Tibial nerve (tissue), 4 donors: ENCODE measurements at regions not wholly inside any gene's neighbourhood (a gene's known extent, or its start where the extent isn't known, plus 50 kb on each side); places are given as distances from the start of the nearest gene placed in this dataset.

Experiments
- DNase-seq, 2 donors: peaks; one replicate each; pipeline ENCODE4 v3.0.0-alpha.2; 2019; ENCODE audit warnings: low spot score in 2 of 2
- H3K27ac ChIP-seq, 4 donors: fragments of 200-600 bp; sonication (generic) in 3 of 4; one replicate each; pipeline ENCODE4 v1.5.1; 2017 to 2019; ENCODE audit warnings: mild to moderate bottlenecking in 1 of 4
- H3K27me3 ChIP-seq, 2 donors: fragments of 200-600 bp; sonication (generic) in 1 of 2; one replicate each; pipeline versions ENCODE4 v1.5.1 to v1.6.0; 2017 to 2019
- H3K36me3 ChIP-seq, 3 donors: fragments of 200-600 bp; sonication (generic); one replicate each; pipeline ENCODE4 v1.5.1; 2018 to 2019
- H3K4me1 ChIP-seq, 4 donors: fragments of 200-600 bp; sonication (generic) in 3 of 4; one replicate each; pipeline ENCODE4 v1.5.1; 2017 to 2019
- H3K4me3 ChIP-seq, 4 donors: fragments of 200-600 bp; sonication (generic) in 3 of 4; one replicate each; pipeline ENCODE4 v1.5.1; 2017 to 2019; ENCODE audit warnings: mild to moderate bottlenecking in 1 of 4, moderate library complexity in 1 of 4
- H3K9me3 ChIP-seq, 4 donors: fragments of 200-600 bp; sonication (generic) in 3 of 4; one replicate each; pipeline ENCODE4 v1.5.1; 2017 to 2019
- CTCF ChIP-seq, 5 experiments: fragments of 200-600 bp in 3 of 5; fragments of 450-650 bp in 2 of 5; sonication (generic) in 3 of 5; IDR thresholded peaks; one replicate each; pipeline ENCODE4 v1.5.1; 2016 to 2019; ENCODE audit warnings: antibody characterized with exemption in 5 of 5, mild to moderate bottlenecking in 3 of 5, moderate library complexity in 2 of 5
- EP300 ChIP-seq, 2 donors: sonication (generic); formaldehyde crosslinking; IDR thresholded peaks; one replicate each; pipeline ENCODE4 v1.6.1; 2017; ENCODE audit warnings: antibody characterized with exemption in 2 of 2, mild to moderate bottlenecking in 1 of 2
- POLR2A ChIP-seq, 2 donors: fragments of 450-650 bp; IDR thresholded peaks; one replicate each; pipeline ENCODE4 v1.6.1; 2017; ENCODE audit warnings: antibody characterized with exemption in 2 of 2, mild to moderate bottlenecking in 2 of 2, moderate library complexity in 2 of 2
- WGBS, 2 donors: methylation state at CpG; one replicate each; pipeline ENCODE4 v1.1.5; 2018; 5-methylcytosine and 5-hydroxymethylcytosine counted together

GRCh38 chr16:59193637-59194036 lies 459.5 kb upstream of the GOT2 start:
- H3K27me3 ChIP-seq, result no peaks in the 10 kb centered on the region
- no peaks in the 10 kb centered on the region for H3K4me1 ChIP-seq
- no peak overlapping the region for H3K4me3 ChIP-seq
- no peaks in the 10 kb centered on the region for H3K9me3 ChIP-seq
- no peak overlapping the region for H3K27ac ChIP-seq
- TF ChIP-seq POLR2A (IDR thresholded peaks at IDR 0.05) (no peak), EP300 (IDR thresholded peaks at IDR 0.05) (no peak), CTCF (IDR thresholded peaks at IDR 0.05) (no peak)
- no peak for DNase-seq
- WGBS, 2 donors, result 80 to 92% methylated on average over 2 of the region's 2 CpGs
- no peaks in the 10 kb centered on the region for H3K36me3 ChIP-seq

- no peaks in the 10 kb centered on the region for H3K9me3 ChIP-seq
- H3K27ac ChIP-seq, result no peak overlapping the region
- H3K27me3 ChIP-seq, result no peaks in the 10 kb centered on the region
- 33 to 44% methylated on average over 6 of the region's 6 CpGs for WGBS, 2 donors
- DNase-seq, result peak in 1 of 2 donors; percentile 35
- no peaks in the 10 kb centered on the region for H3K36me3 ChIP-seq
- TF ChIP-seq POLR2A (IDR thresholded peaks at IDR 0.05) (no peak), CTCF (IDR thresholded peaks at IDR 0.05) (peak in 1 of 5 experiments; percentile 33)
- H3K4me1 ChIP-seq, result no peaks in the 10 kb centered on the region
- no peak overlapping the region for H3K4me3 ChIP-seq
Measured at GRCh38 chr16:59192551-59193199, 458.6 kb upstream of the GOT2 start.

- H3K4me1 ChIP-seq, result no peaks in the 10 kb centered on the region
- H3K9me3 ChIP-seq, result no peaks in the 10 kb centered on the region
- no peaks in the 10 kb centered on the region for H3K36me3 ChIP-seq
- no peak overlapping the region for H3K27ac ChIP-seq
- H3K27me3 ChIP-seq, result no peaks in the 10 kb centered on the region
- no peak overlapping the region for H3K4me3 ChIP-seq
- DNase-seq, result no peak
- TF ChIP-seq POLR2A (IDR thresholded peaks at IDR 0.05) (no peak), CTCF (IDR thresholded peaks at IDR 0.05) (no peak), EP300 (IDR thresholded peaks at IDR 0.05) (no peak)
Measured at GRCh38 chr16:59190731-59191130, 456.6 kb upstream of the GOT2 start.

GRCh38 chr16:59188029-59188428 lies 453.9 kb upstream of the GOT2 start:
- Histone ChIP-seq H3K36me3 (no peaks in the 10 kb centered on the region), H3K27me3 (no peaks in the 10 kb centered on the region), H3K4me3 (no peak overlapping the region), H3K9me3 (no peaks in the 10 kb centered on the region), H3K27ac (no peak overlapping the region), H3K4me1 (no peaks in the 10 kb centered on the region)
- TF ChIP-seq CTCF (IDR thresholded peaks at IDR 0.05) (no peak), POLR2A (IDR thresholded peaks at IDR 0.05) (no peak), EP300 (IDR thresholded peaks at IDR 0.05) (no peak)
- DNase-seq, result no peak
- WGBS, 2 donors, result 76 to 85% methylated on average over 3 of the region's 3 CpGs

- WGBS, 2 donors, result 95 to 96% methylated on average over 8 of the region's 9 CpGs
- no peak for TF ChIP-seq EP300 (IDR thresholded peaks at IDR 0.05)
- no peak overlapping the region for H3K4me3 ChIP-seq
- no peak for DNase-seq
- no peaks in the 10 kb centered on the region for H3K4me1 ChIP-seq
- no peaks in the 10 kb centered on the region for H3K9me3 ChIP-seq
- no peak overlapping the region for H3K27ac ChIP-seq
- no peaks in the 10 kb centered on the region for H3K27me3 ChIP-seq
- no peaks in the 10 kb centered on the region for H3K36me3 ChIP-seq
Measured at GRCh38 chr16:59181821-59182420, 447.8 kb upstream of the GOT2 start.
